Neural crest cell (in vitro differentiated cells): ENCODE measurements at regions not wholly inside any gene's neighbourhood (a gene's known extent, or its start where the extent isn't known, plus 50 kb on each side); places are given as distances from the start of the nearest gene placed in this dataset.

Experiments used
- DNase-seq: peaks from one replicate; pipeline ENCODE4 v3.0.0; 2021; ENCODE audit warnings: low read depth, mixed read lengths, low spot score
- H3K27ac Mint-ChIP-seq: one replicate; pipeline ENCODE4 v1.8.0; 2021; ENCODE audit warnings: mild to moderate bottlenecking, mixed read lengths; ENCODE audit not compliant: unreplicated experiment
- H3K27me3 Mint-ChIP-seq: 2 replicates; pipeline ENCODE4 v1.8.0; 2021; ENCODE audit warnings: low read depth, mild to moderate bottlenecking, mixed read lengths
- H3K36me3 Mint-ChIP-seq: 2 replicates; pipeline ENCODE4 v1.8.0; 2021; ENCODE audit warnings: low read depth, mild to moderate bottlenecking, mixed read lengths
- H3K4me1 Mint-ChIP-seq: 2 replicates; pipeline ENCODE4 v1.8.0; 2021; ENCODE audit warnings: mixed read lengths
- H3K4me3 Mint-ChIP-seq: one replicate; pipeline ENCODE4 v1.8.0; 2021; ENCODE audit warnings: mild to moderate bottlenecking, mixed read lengths
- H3K9me3 Mint-ChIP-seq: 2 replicates; pipeline ENCODE4 v1.8.0; 2021; ENCODE audit warnings: mixed read lengths
- CTCF ChIP-seq: fragments of 200-600 bp; sonication (generic); conservative IDR thresholded peaks from 2 replicates; pipeline ENCODE4 v1.5.0; 2021; ENCODE audit warnings: antibody characterized with exemption, mild to moderate bottlenecking

DNA sequence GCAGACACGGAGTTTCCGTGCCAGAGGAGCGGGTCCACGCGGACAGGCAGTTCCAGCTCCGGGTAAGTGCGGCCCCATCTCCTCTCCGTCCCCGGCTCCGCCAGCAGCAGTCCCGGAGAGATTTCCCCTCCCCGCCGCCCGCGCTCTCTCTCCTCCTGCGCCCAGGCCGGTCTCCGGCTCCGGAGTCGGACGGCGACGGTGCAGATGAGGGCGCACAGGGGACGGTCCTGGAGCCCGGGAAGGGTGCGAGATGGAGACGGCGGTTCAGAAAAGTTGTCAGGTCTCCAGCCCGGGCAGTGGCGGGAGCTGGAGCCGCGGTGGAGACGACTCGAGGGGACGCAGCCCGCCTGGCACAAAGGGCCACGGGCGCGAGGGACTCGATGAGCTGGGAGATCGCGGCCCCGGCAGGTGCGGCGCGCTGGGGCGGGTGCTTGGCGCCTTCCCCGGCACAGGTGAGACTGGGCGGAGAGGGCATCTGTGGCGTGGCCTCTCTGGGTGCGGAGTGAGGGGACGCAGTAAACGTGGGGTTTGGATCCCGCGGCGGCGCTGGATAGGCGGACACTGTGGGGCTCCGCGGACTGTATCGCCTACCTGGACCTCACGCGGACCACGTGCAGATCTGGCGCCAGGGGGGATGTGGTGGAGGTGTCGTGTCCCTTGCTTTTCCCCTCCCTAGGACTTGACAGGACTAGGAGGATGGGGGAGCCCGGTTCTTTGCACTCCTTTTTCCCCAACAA, 1540.3 kb upstream of the TMEM132C start:
- DNase-seq, result no peak
- peaks cover 2% of the 10 kb centered on the region for H3K4me1 Mint-ChIP-seq
- H3K4me3 Mint-ChIP-seq, result no peak overlapping the region
- peaks cover 5% of the 10 kb centered on the region for H3K36me3 Mint-ChIP-seq
- no peak overlapping the region for H3K27ac Mint-ChIP-seq
- no peak for TF ChIP-seq CTCF
- H3K27me3 Mint-ChIP-seq, result peaks cover 82% of the 10 kb centered on the region
- H3K9me3 Mint-ChIP-seq, result peaks cover 8% of the 10 kb centered on the region

DNA sequence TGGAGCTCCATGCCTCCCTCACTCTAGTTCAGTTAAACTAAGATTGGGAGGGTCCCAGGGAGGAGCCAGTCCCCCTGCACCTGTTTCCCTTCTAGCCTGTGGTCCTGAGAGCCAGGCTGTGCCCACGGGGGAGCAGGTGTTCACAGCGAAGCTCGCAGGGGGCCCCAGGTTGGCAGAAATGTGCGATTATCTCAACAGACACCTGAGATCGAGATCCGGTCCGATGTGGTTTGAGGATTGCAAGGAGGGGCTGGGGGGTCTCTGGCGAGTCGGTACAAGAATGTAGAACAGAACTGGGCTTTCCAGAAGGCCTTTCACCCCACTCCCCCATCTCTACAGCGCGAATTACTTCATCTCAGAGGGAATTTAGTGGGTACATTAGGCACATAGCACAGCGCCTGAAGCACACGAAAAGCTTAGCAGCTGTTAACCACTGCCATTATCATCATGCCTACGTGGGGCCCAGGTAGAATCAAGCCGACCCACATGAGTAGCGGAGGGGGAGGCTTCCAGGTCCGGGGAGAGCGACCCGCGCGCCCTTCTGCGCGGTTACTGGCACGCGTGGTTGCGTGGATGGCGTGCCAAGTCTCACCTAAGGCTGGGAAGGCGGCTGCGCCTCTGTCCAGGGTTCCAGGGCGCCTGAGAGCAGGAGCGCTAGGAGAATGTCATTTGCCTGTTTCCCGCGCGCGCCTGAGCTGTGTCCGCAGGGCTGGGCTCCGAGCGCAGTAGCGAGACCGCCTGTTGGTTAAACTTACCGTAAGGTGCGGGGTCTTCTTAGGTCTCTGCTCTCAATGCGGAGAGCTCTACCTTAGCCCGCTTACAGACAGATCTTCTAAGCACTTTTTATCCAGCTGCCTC, 1539.5 kb upstream of the TMEM132C start:
- DNase-seq, result no peak
- Mint-ChIP-seq H3K4me1 (peaks cover 10% of the 10 kb centered on the region), H3K4me3 (no peak overlapping the region), H3K9me3 (peaks cover 8% of the 10 kb centered on the region), H3K27ac (no peak overlapping the region), H3K36me3 (peaks cover 5% of the 10 kb centered on the region), H3K27me3 (peaks cover 89% of the 10 kb centered on the region)
- no peak for TF ChIP-seq CTCF

GRCh38 chr12:126734296-126734695, 1532.7 kb upstream of the TMEM132C start:
- H3K4me3 Mint-ChIP-seq, result no peak overlapping the region
- no peak for DNase-seq
- peaks cover 27% of the 10 kb centered on the region for H3K27me3 Mint-ChIP-seq
- peaks cover 31% of the 10 kb centered on the region for H3K4me1 Mint-ChIP-seq
- no peaks in the 10 kb centered on the region for H3K36me3 Mint-ChIP-seq
- no peak overlapping the region for H3K27ac Mint-ChIP-seq
- TF ChIP-seq CTCF, result no peak
- H3K9me3 Mint-ChIP-seq, result no peaks in the 10 kb centered on the region

DNA sequence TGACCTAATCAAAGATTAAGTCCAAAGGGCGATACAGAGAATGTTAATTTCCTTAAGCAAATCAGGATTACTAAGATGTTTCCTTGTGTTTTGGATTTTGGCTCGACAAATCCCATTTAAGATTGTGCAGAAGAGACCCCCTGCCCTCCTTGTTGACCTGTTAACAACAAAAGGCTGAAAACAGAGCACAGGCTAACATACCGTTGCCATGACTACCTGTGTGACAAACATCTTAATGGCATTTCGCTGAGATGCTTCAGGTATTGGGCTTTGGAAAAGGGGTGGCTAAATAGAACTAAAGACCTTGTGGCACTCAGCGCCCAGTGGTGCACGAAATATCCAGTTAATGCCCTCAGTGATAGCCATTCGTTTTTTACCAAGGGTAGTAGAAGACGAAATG, 1532.3 kb upstream of the TMEM132C start:
- DNase-seq, result no peak
- Mint-ChIP-seq H3K9me3 (no peaks in the 10 kb centered on the region), H3K4me3 (no peak overlapping the region), H3K4me1 (peaks cover 31% of the 10 kb centered on the region), H3K36me3 (no peaks in the 10 kb centered on the region), H3K27me3 (peaks cover 24% of the 10 kb centered on the region), H3K27ac (no peak overlapping the region)
- TF ChIP-seq CTCF, result no peak

GRCh38 chr12:126741536-126742240, 1525.3 kb upstream of the TMEM132C start:
- H3K27ac Mint-ChIP-seq, result no peak overlapping the region
- peaks cover 2% of the 10 kb centered on the region for H3K27me3 Mint-ChIP-seq
- TF ChIP-seq CTCF, result no peak
- no peaks in the 10 kb centered on the region for H3K4me1 Mint-ChIP-seq
- no peak overlapping the region for H3K4me3 Mint-ChIP-seq
- no peak for DNase-seq
- H3K9me3 Mint-ChIP-seq, result no peaks in the 10 kb centered on the region
- H3K36me3 Mint-ChIP-seq, result no peaks in the 10 kb centered on the region
